Suprapubic skin (tissue), 4 donors: ENCODE measurements at regions not wholly inside any gene's neighbourhood (a gene's known extent, or its start where the extent isn't known, plus 50 kb on each side); places are given as distances from the start of the nearest gene placed in this dataset.

Source experiments
- EP300 ChIP-seq: sonication (generic); formaldehyde crosslinking; IDR thresholded peaks from one replicate; pipeline ENCODE4 v1.6.1; 2017; ENCODE audit warnings: antibody characterized with exemption
- POLR2AphosphoS5 ChIP-seq, 3 donors: sonication (generic); formaldehyde crosslinking; IDR thresholded peaks; one replicate each; pipeline ENCODE4 v1.6.1; 2017; ENCODE audit warnings: antibody characterized with exemption in 3 of 3
- TF ChIP-seq, protein P1 (sequence below), 2 donors: fragments of 200-600 bp in 1 of 2; fragments of 450-650 bp in 1 of 2; sonication (generic) in 1 of 2; IDR thresholded peaks; one replicate each; pipeline ENCODE4 v1.5.1; 2016 to 2019; ENCODE audit warnings: antibody characterized with exemption in 2 of 2, mild to moderate bottlenecking in 1 of 2, moderate library complexity in 1 of 2

DNA sequence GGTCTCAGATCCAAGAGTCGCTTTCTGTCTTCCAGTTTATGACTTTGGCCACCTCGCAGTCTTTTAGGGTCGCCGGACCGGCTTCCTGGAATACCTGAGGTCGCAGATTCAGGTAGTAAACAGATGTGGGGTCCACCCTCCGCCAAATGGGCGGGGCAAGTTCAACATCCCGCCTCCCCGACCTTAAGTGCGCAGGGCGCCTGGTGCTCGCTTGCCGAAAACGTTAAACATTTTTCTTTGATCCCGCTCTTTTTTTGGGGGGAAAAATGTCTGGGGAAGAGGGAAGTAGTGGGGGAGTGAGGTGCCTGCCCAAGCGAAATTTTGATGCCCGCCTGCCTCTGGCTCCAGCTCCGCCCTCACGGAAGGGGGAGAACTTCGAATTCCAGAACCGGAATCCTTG is 73.9 kb upstream of the TBX5 start:
- TF ChIP-seq, protein P1, sequence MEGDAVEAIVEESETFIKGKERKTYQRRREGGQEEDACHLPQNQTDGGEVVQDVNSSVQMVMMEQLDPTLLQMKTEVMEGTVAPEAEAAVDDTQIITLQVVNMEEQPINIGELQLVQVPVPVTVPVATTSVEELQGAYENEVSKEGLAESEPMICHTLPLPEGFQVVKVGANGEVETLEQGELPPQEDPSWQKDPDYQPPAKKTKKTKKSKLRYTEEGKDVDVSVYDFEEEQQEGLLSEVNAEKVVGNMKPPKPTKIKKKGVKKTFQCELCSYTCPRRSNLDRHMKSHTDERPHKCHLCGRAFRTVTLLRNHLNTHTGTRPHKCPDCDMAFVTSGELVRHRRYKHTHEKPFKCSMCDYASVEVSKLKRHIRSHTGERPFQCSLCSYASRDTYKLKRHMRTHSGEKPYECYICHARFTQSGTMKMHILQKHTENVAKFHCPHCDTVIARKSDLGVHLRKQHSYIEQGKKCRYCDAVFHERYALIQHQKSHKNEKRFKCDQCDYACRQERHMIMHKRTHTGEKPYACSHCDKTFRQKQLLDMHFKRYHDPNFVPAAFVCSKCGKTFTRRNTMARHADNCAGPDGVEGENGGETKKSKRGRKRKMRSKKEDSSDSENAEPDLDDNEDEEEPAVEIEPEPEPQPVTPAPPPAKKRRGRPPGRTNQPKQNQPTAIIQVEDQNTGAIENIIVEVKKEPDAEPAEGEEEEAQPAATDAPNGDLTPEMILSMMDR (IDR thresholded peaks at IDR 0.05), result no peak
- TF ChIP-seq EP300 (no peak), POLR2AphosphoS5 (IDR thresholded peaks at IDR 0.05) (no peak)
